D341Med (cell line): ENCODE measurements at regions not wholly inside any gene's neighbourhood (a gene's known extent, or its start where the extent isn't known, plus 50 kb on each side); places are given as distances from the start of the nearest gene placed in this dataset.
"Not testable (repeated sequence)": the region's sequence is repeated elsewhere in the genome, so short reads cannot be mapped to it uniquely, and the experiment has no call there.

Experiments used
- DNase-seq: peaks from one replicate; pipeline ENCODE4 v3.0.0; 2012; ENCODE audit warnings: low spot score

- not testable (repeated sequence) for DNase-seq
Measured at GRCh38 chr9:42239445-42240260, 56.2 kb downstream of the SPATA31A6 start.

- DNase-seq: not testable (repeated sequence)
Measured at GRCh38 chr9:42240261-42240579, 56.8 kb downstream of the SPATA31A6 start.

GRCh38 chr9:42243211-42243610 lies 59.8 kb downstream of the SPATA31A6 start:
- DNase-seq: not testable (repeated sequence)

GRCh38 chr9:42243822-42244221 lies 60.4 kb downstream of the SPATA31A6 start:
- DNase-seq: not testable (repeated sequence)

DNA sequence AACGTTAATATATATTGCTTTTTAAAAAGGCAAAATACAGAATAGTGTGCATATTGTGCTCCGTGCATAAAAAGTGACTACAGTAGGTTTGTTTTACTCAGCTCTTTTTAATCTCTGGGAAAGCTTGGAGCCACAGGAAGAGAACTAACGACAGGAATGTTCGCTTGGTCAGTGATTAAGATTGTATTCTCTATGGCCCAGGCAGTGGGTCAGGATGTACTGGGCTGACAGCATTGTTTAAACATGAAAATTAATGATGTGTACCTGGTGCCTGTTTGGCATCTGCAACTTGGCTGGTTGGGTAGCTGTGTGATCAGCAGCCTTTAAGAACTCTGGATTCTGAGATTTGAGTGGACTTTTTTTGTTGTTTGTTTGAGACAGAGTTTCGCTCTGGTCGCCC lies 85.3 kb downstream of the SPATA31A6 start:
- DNase-seq: not testable (repeated sequence)

GRCh38 chr9:42269171-42269570 lies 85.7 kb downstream of the SPATA31A6 start:
- not testable (repeated sequence) for DNase-seq

GRCh38 chr9:42273191-42273590 lies 89.7 kb downstream of the SPATA31A6 start:
- not testable (repeated sequence) for DNase-seq

DNA sequence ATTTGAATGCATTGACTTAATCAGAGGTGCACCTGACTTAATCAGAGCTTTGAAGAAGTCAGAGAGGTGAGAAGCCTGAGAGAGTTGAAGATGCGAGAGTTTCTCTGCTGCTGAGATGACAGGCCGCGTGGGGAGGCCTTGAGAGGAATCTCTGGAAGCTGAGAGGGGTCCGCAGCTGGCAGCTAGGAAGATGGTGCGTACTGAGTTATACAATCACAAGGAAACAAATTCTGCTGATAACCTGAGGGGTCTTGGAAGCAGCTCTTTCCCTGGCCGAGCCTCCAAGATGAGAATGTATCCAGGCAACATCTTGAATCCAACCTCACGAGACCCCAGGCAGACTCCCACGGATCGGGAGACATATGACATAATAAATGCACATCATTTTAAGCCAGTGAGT lies 91.7 kb downstream of the SPATA31A6 start:
- DNase-seq: no peak

- DNase-seq: not testable (repeated sequence)
Measured at GRCh38 chr9:42282531-42283178, 99.2 kb downstream of the SPATA31A6 start.

DNA sequence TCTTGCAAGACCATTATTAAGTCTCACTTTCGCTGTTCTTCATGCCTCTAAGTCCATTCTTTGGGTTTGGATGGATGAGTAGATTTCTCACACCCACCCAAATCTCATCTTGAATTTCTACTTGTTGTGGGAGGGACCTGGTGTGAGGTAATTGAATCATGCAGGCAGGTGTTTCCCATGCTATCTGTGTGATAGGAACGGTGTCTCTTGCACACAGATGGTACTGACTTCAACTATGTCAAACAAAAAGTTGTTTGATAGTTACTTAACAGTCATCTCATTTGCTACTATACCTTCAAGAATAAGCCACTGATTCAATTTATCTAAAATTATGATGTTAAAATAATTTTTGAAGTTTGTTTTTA lies 99.7 kb downstream of the SPATA31A6 start:
- not testable (repeated sequence) for DNase-seq

- DNase-seq: not testable (repeated sequence)
Measured at GRCh38 chr9:42286145-42286845, 102.8 kb downstream of the SPATA31A6 start.

DNA sequence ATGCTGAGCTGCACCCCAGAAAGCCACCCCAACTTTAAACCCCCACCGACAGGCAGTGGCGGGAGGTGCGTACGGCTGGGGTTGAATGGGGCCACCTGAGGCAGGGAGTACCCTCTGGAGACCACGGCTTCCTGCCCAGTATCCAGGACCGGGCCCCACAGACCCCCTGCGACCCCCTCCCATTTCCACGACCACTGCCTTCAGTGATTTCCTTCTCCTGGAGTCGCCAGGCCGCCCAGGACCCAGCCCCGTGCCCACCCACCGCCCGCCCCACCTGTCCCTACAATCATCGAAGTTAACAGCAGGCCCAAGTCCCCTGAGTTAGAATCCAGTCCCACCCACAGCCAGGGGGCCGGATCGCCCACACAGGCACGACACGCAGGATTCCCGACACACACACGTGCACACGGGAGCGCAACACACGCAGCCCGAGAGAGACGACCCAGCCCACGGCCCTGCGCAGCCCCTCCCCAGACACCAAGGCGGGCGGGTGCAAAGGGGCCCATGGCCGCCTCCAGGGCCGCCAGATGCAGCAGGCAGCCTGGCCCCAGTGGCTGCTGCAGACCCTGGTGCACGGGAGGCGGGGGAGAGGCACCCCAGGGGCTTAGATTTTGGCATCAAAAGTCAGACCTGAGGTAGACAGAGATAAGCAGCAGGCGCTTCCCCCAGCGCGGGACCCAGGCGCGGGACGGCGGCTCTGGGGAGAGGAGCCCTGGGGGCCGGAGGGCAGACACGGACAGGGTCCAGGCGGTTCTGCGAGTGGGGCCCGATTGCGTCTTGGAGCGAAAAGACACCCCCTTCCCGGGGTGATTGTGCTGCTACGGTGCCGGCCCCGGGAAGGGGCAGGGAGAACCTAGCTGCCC lies 104.8 kb downstream of the SPATA31A6 start:
- DNase-seq: not testable (repeated sequence)

DNA sequence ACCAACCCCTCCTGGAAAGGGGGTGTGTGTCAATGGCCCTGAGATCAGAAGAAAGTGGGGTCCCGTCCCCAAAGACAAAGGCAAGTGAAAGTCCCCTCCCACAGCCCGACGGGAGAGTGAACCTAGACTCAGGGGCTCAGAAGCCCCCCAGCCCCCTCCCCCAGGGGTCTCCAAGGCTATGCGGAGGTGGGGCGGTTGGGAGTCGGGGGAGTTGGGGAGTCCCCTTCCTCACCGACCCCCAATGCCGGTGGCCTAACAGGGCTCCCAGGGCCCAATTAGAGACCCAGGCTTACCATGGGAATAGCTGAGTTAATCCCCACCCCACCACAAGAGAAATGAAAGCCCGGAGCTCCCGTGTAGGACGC lies 105.4 kb downstream of the SPATA31A6 start:
- not testable (repeated sequence) for DNase-seq

GRCh38 chr9:42300124-42300523 lies 116.7 kb downstream of the SPATA31A6 start:
- not testable (repeated sequence) for DNase-seq

GRCh38 chr9:42306625-42307024 lies 123.2 kb downstream of the SPATA31A6 start:
- DNase-seq: not testable (repeated sequence)

DNA sequence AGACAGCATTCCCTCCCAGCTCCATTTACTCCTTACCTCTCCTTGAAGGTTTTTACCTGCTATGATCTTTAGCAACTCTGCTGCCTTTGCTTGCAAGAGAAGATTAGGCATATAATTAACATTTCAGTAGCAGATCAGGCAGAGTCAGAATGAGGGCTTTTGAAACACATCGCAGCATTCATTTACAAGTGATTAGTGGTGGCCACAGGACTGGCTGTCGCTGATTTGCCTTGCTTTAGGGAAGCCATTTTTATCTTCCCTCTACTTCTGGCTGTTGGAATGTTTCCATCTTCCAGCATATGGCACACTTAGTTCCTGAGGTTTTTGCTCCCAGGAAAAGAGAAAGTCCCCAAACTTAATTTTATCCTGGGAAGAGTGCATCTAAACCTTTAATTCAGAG lies 124.0 kb downstream of the SPATA31A6 start:
- not testable (repeated sequence) for DNase-seq

GRCh38 chr9:42310972-42311371 lies 127.5 kb downstream of the SPATA31A6 start:
- DNase-seq: not testable (repeated sequence)

DNA sequence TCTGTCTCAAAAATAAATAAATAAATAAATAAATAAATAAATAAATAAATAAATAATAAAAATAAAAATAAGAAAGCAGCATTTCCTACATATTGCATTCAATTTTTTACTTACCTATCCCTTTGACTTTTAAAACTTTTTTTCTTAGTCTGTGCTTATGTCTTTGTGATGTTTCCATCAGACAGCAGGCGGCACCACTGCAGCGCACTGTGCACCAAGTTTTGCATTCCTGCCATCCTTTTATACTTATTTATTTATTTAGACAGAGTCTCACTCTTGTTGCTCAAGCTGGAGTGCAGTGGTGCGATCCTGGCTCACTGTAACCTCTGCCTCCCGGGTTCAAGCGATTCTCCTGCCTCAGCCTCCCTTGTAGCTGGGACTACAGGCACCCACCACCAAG lies 132.6 kb downstream of the SPATA31A6 start:
- not testable (repeated sequence) for DNase-seq

DNA sequence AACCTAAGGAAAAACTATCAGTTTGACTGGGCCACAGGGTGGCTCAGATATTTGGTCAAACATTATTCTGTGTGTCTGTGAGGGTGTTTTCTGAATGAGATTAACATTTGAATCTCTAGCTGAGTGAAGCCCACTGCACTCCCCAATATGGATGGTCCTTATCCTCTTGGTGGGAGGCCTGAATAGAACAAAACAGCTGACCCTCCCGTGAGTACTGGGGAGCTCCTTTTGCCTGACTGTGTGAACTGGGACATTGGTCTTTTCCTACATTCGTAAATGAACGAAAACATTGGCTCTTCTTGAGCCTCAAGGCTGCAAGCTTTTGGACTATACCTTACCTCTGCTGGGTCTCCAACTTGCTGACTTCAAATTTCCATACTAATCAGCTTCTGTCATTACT lies 134.2 kb downstream of the SPATA31A6 start:
- DNase-seq: not testable (repeated sequence)

DNA sequence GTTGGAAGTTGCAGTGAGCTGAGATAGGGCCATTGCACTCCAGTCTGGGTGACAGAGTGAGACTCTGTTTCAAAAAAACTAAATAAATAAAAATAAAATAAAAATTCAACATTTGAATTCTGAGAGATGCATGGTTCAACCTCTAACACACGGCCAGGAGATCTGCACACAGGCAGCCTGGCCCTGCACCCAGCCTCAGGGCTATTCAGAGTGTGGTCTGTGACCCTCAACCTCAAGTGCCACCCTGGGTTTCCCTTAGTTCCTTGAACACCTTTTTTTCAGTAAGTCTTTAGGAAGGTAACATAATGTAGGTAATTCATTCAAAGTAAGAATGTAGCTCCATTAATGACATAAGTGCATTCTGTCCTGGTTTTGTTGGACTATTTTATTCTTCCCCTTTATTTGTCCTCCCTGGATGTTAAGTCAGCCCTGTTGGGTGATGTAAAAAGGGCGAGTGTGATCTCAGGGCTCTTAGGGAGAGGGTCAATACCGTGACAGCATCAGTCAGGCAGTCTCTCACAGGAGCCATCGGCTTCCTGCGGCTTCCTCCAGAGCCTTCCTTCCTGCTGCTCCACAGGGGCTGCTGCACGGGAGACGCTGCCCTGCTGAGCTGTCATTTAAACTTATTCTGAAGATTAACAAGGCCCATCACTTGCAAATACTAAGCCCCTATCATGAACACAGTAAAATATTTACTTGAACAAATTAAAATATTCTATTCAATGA lies 139.8 kb downstream of the SPATA31A6 start:
- DNase-seq: not testable (repeated sequence)

DNA sequence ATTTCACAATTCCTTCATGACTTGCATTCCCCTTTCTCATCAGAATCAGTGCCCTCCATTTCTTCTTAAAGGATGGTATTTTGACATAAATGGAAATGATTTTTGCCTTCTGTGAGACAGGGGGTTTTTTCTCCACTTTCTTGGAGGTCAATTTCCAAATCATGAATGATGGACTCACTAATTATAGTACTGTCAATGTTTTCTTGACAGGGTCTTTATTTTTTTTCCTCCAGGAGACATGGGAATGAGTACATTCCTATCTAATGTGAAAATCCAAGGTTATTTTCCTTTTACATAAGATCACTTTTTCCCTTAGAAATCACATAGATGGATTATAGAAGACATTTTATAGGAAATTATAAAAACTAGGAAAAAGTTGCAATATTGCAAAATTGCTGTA lies 141.7 kb downstream of the SPATA31A6 start:
- not testable (repeated sequence) for DNase-seq
